ENCODE measurements at regions not wholly inside any gene's neighbourhood (a gene's known extent, or its start where the extent isn't known, plus 50 kb on each side); places are given as distances from the start of the nearest gene placed in this dataset.
"Not testable (repeated sequence)": the region's sequence is repeated elsewhere in the genome, so short reads cannot be mapped to it uniquely, and the experiment has no call there.

DNA sequence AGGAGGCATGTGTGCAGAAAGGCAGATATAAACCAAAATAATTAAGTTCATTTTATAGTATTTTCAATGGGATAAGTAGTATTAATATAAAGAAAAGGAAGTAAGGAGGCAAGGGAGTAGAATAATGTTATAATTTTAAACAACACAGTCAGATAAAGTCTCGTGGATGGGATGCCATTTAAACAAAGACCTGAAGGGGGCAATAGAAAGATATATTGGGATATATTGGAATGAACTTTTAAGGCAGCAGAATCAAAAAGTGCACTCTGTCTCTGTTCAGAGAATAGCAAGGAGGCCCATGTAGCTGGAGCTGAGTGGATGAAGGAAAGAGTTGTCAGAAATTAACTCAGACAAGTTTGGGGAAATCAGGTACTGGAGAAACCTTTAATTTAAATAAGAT, 158.7 kb downstream of the CGGBP1 start:
- no peak for DNase-seq (ENCODE audit: extremely low read depth in 1 of 11, low read depth in 9 of 11, low spot score in 4 of 11)

DNA sequence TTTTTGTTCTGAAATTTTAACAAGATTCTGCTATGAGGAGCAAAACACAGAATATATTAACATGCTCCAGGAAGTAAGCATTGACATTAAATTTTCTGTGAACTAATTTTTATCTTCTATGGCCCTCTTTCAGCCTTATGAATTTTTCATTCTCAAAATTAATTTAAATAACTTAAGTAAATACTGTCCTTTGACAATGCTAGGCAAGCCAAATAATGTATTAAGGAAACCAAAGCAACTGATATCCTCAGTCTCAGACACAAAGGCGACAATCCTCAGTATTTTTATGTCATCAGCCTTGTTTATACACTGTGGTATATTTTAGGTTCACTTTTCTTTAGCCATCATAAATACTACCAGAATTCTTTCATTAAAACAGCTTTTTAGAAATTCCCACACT, 159.8 kb downstream of the CGGBP1 start:
- DNase-seq (ENCODE audit: extremely low read depth in 1 of 11, low read depth in 9 of 11, low spot score in 4 of 11) = no peak

DNA sequence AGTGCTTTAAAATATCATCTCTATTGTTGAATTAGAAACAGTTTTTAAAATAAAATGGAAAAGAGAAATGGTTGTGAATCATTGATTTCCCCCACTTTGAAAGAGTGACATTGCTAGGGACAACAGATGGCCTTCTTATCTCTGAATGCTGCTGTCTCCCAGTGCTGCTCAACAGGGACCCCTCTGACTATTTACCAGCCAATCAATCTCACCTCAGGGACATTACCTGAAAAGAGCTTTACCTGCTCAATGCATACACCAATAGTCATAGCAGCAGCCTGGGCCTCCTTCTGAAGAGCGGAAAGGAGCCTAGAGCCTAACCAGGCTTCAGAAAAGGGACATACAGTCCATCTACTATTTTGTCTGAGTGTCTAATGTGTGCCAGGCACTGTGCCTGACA, 162.8 kb downstream of the CGGBP1 start:
- DNase-seq (ENCODE audit: extremely low read depth in 1 of 11, low read depth in 9 of 11, low spot score in 4 of 11) = no peak

DNA sequence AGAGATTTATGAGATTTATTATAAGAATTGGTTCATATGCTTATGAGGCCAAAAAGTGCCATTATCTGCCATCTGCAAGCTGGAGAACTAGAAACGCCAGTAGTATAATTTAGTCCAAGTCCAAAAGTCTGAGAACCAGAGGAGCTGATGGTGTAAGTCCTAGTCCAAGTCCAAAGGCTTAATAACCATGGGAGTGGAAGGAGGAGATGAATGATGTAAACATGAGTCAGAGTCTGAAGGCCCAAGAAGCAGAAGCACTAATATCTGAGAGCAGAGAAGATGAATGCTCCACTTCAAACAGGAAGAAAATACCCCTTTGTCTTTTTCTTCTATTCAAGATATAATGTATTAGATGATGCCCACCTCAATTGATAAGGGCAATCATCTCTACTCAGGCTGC, 185.7 kb downstream of the CGGBP1 start:
- DNase-seq (ENCODE audit: extremely low read depth in 1 of 11, low read depth in 9 of 11, low spot score in 4 of 11) = no peak

DNA sequence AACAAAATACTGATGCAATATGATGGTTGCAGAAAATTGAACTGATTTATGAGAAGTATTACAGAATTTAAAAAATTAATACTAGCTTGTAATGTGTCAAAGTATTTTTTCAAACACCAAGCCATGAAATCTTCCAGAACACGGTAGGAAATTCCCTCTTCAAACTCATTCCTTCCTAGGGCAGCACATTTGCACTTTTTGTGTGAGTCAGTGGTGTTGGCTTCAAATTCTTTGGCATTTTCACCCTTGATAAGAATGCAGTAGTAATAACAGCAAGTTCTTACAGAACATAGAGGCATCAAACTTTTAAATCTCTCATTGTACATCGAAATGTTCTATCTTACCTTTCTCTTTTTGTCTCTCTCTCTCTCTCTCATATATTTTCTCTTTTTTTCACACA, 191.8 kb downstream of the CGGBP1 start:
- DNase-seq (ENCODE audit: extremely low read depth in 1 of 11, low read depth in 9 of 11, low spot score in 4 of 11) = no peak

DNA sequence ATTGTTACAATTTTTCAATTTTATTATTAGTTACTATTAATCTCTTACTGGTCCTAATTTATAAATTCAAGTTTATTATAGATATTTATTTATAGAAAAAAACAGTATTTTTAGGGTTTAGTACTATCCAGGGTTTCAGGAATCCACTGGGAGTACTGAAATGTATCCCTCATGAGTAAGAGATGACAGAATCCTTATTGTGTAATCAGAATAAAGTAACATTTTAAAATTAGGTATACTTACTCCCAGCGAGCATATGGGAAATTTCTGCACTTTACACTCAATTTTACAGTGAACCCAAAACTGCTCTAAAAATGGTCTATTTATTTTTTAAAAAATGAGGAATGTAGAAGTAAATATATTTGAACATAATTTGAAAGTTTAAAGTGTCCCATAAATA, 202.7 kb downstream of the CGGBP1 start:
- no peak for DNase-seq (ENCODE audit: extremely low read depth in 1 of 11, low read depth in 9 of 11, low spot score in 4 of 11)

DNA sequence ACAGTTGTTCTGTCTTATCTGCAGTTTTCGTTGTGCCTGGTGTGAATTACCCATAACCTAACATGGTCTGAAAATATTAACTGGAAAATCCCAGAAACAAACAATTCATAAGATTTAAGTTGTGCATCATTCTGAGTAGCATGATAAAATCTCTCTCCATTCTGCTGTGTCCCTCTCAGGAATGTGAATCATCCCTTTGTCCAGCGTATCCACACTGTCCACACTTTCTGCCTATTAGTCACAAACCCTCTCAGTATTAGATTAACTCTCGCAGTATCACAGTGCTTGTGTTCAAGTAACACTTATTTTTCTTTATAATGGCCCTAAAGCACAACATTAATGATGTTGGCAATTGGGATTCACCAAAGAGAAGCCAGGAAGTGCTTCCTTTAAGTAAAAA, 203.2 kb downstream of the CGGBP1 start:
- DNase-seq (ENCODE audit: extremely low read depth in 1 of 11, low read depth in 9 of 11, low spot score in 4 of 11) = no peak

DNA sequence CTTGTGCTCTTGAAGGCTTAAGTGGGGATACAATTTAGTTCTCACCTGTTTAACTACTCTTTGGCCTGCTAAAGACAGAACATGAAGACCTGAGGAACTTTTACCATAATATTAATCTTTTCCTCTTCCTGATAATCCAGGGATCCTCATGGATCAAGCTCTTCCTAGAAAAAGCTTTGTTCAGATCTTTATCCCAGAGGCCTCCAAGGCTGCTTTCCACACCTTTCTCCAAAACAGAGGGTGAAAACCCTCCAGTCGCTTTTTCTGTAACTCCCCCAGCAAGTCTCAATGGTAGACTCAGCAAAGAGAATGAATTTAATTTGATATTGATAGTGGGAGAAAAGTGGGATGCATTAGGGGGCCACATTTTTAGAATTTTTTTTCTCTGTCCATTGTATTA, 203.6 kb downstream of the CGGBP1 start:
- DNase-seq (ENCODE audit: extremely low read depth in 1 of 11, low read depth in 9 of 11, low spot score in 4 of 11) = no peak

DNA sequence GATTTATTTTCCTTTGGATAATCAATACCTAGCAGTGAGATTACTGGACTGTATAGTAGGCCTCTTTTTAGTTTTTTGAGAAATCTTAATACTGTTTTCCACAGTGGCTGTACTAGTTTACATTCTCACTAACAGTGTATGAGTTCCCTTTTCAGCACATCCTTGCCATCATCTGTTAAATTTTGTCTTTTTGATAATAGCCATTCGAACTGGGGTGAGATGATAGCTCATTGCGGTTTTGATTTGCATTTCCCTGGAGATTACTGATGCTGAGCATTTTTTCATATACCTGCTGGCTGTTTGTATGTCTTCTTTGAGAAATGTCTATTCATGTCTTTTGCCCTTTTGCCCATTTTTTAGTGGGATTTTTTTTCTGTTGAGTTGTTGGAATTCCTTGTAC, 210.8 kb downstream of the CGGBP1 start:
- no peak for DNase-seq (ENCODE audit: extremely low read depth in 1 of 11, low read depth in 9 of 11, low spot score in 4 of 11)

DNA sequence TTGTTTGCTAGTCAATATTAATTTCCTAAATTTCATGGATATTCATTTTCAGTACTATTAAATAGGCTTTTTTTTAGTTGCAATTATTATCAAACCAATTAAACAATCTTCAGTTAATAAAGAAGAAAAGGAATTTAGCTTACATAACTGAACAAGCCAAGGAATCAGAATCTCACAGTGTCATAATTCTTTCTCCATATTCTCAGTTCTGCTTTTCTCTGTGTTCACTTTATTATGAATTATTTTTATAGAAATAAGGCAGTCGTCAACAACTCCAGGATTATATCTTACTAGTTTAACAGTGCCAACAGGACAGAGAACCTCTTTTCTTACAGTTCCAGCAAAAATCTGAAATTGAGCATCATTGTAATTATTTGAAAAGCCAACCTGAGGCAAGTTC, 221.7 kb downstream of the CGGBP1 start:
- no peak for DNase-seq (ENCODE audit: extremely low read depth in 1 of 11, low read depth in 9 of 11, low spot score in 4 of 11)

DNA sequence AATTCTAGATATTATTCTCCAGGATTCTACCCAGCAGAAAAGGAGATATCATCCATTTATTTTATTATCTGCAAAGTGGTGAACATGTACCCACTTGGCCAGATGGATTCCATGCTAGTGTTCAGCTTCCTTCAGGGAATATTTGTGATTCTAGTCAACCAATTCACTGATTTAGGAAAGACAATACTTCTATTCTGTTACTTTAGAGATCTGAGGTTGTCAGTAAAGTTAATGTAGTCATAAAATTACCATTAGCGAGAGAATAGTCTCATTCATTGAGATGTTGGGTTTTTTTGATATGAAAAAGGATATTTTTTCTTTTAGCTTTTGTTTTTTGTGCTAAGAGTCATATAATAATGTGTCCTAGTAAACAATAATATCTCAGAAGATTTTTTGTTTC, 222.8 kb downstream of the CGGBP1 start:
- DNase-seq (ENCODE audit: extremely low read depth in 1 of 11, low read depth in 9 of 11, low spot score in 4 of 11) = no peak

DNA sequence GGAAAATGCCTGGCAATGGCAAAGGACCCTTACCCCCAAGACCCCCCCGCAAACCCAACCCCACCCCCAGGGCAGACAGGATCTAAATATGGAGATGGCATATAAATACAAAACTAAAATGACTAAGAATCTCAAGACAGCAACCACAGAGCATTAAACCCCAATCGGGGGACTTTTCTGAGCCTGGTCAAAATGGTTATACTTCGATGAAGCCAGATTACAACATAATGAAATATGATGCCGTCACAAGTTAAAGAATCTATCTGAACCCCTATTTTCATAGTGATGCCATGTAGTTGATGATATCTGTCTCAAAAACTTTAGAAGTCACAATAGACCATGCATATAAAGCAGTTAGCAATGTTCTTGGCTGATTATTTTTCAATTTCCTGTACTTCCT, 223.6 kb downstream of the CGGBP1 start:
- DNase-seq (ENCODE audit: extremely low read depth in 1 of 11, low read depth in 9 of 11, low spot score in 4 of 11) = no peak

DNA sequence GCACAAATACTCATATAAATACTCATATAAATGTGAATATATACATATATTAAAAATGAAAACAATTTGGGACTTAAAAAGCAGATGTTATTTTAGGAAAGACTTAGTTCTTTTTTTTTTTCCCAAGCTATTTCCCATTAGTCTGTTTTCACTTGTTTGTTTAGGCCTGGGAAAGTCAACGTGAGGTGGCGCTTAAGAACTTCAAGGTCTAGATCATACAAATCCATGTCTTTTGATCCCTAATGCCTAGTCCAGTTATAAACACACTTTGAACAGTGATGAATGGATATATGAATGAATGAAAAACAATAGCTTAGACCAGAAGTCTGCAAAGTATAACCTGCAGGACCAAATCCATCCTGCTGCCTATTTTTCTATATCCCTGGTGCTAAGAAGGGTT, 224.5 kb downstream of the CGGBP1 start:
- DNase-seq (ENCODE audit: extremely low read depth in 1 of 11, low read depth in 9 of 11, low spot score in 4 of 11) = no peak

DNA sequence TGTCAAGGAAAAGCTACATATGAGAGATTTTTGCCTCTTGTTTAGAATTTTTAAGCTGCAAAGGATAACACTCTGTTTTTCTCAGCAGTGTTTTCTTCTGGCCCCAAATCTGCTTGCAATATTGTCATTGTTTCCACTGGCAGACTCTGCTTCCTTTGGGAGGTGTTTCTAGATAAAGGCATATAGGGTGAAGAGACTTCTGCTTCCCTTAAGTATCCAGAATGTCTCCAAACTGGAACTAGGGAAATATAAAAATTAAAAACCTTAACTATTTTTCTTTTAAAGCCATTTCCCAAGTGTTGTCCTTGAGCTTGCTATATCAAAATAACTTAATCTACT, 225.8 kb downstream of the CGGBP1 start:
- DNase-seq (ENCODE audit: extremely low read depth in 1 of 11, low read depth in 9 of 11, low spot score in 4 of 11) = no peak

DNA sequence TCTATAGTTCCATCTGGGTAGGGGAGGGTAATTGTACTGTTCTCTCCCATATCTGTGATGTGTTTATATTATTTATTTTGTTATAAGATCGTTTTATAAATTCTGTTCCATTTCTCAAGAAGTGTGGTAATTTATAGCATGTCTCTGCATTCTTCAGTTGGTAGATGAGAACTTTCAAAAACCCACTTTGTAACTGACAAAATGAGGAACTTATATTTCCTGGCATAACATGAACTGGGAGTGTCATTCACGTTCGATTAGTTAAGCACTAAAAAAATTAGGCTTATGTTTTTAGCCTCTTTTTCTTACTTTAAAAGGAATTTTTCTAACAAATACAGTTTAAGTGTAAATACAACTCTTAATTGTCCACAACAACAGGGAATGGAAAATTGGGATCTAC, 230.8 kb downstream of the CGGBP1 start:
- no peak for DNase-seq (ENCODE audit: extremely low read depth in 1 of 11, low read depth in 9 of 11, low spot score in 4 of 11)

DNA sequence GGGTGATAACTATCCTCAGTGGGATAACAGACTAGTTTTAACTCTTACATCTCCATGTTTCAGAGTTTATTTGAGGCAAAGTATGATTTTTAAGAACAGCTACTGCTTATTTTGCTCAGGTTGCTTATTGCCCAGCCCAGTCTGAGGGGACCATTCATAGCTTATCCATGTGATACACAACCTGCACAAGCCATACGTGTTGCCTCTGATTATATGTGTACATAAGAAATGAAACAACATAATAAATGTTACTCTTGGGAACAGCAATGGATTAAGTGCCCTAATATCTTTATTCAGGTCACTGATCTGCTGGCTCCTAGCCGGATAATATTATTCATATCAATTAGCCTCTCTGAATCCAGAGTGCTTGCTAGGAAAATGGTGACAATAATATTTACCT, 236.2 kb downstream of the CGGBP1 start:
- DNase-seq (ENCODE audit: extremely low read depth in 1 of 11, low read depth in 9 of 11, low spot score in 4 of 11) = no peak

DNA sequence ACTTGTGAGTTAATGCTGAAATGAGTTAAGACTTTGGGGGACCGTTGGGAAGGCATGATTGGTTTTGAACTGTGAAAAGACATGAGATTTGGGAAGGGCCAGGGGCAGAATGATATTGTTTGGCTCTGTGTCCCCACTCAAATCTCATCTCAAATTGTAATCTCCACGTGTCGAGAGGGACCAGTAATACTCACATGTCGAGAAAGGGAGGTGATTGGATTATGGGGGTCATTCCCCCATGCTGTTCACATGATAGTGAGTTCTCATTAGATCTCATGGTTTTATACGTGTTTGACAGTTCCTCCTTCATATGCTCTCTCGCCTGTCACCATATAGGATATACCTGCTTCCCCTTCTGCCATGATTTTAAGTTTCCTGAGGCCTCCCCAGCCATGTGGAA, 245.3 kb downstream of the CGGBP1 start:
- DNase-seq (ENCODE audit: extremely low read depth in 1 of 11, low read depth in 9 of 11, low spot score in 4 of 11) = not testable (repeated sequence)

DNA sequence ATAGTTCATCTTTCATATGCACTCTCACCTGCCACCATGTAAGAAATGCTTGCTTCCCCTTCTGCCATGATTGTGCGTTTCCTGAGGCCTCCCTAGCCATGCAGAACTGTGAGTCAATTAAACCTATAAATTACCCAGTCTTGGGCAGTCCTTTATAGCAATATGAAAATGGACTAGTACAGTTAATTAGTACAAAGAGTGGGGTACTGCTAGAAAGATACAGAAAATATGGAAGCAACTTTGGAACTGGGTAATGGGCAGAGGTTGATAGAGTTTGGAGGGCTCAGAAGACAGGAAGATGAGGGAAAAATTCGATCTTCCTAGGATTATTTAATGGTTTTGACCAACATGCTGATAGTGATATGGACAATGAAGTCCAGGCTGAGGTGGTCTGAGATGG, 246.9 kb downstream of the CGGBP1 start:
- no peak for DNase-seq (ENCODE audit: extremely low read depth in 1 of 11, low read depth in 9 of 11, low spot score in 4 of 11)

DNA sequence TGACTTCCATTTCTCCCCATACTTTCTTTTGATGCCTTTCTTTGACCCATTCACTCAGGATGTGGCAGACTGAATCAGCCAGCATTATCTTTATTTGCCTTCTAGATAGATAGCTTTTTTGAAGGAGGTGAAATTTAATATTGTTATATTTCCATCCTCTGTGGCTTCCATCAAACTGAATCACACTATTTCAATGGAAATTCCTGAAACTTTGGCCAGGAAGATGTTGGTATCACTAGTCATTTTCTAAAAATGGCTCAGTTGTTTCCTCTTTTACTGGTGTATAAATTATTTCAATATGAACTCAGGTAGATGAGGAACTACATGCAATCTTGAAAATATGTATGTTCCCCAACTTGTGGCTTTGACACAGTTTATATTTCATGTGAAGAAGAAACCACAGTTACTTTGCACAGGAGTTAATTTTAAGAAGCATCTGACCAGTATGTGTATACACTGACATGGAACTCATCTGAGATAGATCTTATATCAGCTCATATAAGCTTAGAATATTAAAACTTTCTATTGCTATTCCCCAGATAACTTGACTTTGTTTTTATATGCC, 248.3 kb downstream of the CGGBP1 start:
- DNase-seq (ENCODE audit: extremely low read depth in 1 of 11, low read depth in 9 of 11, low spot score in 4 of 11) = no peak

DNA sequence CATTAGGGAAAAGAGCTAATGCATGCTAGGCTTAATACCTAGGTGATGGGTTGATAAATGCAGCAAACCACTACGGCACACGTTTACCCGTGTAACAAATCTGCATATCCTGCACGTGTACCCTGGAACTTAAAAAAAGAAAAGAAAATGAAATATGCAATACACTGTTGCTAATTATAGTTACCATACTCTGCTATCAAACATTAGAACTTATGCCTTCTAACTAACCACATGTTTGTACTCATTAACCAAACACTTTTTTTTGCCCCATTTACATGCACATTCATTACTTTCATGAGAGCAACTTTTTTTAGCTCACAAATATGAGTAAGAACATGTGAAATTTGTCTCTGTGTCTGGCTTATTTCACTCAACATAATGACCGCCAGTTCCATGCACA, 253.1 kb downstream of the CGGBP1 start:
- no peak for DNase-seq (ENCODE audit: extremely low read depth in 1 of 11, low read depth in 9 of 11, low spot score in 4 of 11)

DNA sequence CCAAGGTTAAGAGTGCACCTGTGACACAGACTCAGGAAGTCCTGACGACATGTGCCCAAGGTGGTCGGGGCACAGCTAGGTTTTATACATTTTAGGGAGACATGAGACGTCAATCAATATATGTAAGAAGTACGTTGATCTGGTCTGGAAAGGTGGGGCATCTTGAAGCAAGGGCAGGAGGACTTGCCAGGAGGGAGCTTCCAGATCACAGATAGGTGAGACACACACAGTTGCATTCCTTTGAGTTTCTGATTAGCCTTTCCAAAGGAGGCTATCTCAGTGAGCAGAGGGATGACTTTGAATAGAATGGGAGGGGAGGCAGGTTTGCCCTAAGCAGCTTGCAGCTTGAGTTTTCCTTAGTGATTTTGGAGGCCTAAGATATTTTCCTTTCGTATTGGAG, 257.4 kb downstream of the CGGBP1 start:
- no peak for DNase-seq (ENCODE audit: extremely low read depth in 1 of 11, low read depth in 9 of 11, low spot score in 4 of 11)

DNA sequence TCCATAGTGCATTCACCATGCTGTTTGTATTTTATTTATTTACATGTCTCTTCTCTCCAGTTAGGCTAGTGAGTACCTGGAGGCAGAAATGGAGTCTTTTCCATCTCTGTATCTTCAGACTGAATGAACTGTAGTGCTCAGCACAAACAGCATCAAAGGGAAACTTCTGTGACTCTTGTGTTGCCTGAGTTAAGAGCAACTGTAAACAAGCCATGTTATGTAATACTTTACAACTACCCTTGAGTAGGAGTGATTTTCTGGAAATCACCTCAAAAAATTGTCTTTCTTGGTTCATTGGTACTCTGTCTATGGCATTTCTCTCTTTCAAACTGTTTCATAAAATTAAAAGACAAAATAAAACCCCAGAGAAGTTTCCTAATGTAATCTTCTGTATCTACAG, 258.3 kb downstream of the CGGBP1 start:
- DNase-seq (ENCODE audit: extremely low read depth in 1 of 11, low read depth in 9 of 11, low spot score in 4 of 11) = no peak

All from renal cortex interstitium (tissue), 11 donors.